ENCODE measurements at regions not wholly inside any gene's neighbourhood (a gene's known extent, or its start where the extent isn't known, plus 50 kb on each side); places are given as distances from the start of the nearest gene placed in this dataset.

DNA sequence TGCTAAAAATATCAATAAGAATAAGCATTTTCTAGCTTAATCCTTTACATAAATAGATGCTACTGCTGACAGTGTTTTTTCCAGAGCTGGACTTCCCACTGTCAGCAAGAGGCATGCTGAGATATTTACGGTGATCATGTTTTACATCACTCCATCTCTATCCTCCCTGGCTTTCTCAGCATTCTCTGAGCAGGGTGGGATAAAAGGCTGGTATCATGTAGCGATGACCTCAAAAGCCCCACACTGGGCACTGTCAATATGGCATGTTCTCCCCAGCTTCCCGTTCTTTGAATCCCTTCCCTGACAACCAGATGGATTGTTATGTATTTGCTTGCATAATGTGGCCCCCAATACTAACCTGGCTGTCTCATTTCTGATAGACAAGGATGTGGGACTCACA, 83.2 kb upstream of the EPHA4 start:
- DNase-seq (ENCODE audit: low read depth in 1 of 2, low spot score in 1 of 2) = no peak
- Histone ChIP-seq H3K27me3 (ENCODE audit: insufficient read depth, poor library complexity, severe bottlenecking) (no peaks in the 10 kb centered on the region), H3K27ac (replicated peaks) (no peak overlapping the region), H3K4me3 (replicated peaks; ENCODE audit: insufficient read depth, low read length) (no peak overlapping the region)
- no peak for TF ChIP-seq GABPA (IDR thresholded peaks at IDR 0.05; ENCODE audit: low read depth)
- TF ChIP-seq SPI1 (IDR thresholded peaks at IDR 0.05; ENCODE audit: borderline replicate concordance, low read depth) = no peak
- TF ChIP-seq POLR2AphosphoS5 (IDR thresholded peaks at IDR 0.05; ENCODE audit: low read depth) = no peak
- TF ChIP-seq, protein P1, sequence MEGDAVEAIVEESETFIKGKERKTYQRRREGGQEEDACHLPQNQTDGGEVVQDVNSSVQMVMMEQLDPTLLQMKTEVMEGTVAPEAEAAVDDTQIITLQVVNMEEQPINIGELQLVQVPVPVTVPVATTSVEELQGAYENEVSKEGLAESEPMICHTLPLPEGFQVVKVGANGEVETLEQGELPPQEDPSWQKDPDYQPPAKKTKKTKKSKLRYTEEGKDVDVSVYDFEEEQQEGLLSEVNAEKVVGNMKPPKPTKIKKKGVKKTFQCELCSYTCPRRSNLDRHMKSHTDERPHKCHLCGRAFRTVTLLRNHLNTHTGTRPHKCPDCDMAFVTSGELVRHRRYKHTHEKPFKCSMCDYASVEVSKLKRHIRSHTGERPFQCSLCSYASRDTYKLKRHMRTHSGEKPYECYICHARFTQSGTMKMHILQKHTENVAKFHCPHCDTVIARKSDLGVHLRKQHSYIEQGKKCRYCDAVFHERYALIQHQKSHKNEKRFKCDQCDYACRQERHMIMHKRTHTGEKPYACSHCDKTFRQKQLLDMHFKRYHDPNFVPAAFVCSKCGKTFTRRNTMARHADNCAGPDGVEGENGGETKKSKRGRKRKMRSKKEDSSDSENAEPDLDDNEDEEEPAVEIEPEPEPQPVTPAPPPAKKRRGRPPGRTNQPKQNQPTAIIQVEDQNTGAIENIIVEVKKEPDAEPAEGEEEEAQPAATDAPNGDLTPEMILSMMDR (IDR thresholded peaks at IDR 0.05; ENCODE audit: insufficient read depth, low read length) = no peak
- TF ChIP-seq, protein P2, sequence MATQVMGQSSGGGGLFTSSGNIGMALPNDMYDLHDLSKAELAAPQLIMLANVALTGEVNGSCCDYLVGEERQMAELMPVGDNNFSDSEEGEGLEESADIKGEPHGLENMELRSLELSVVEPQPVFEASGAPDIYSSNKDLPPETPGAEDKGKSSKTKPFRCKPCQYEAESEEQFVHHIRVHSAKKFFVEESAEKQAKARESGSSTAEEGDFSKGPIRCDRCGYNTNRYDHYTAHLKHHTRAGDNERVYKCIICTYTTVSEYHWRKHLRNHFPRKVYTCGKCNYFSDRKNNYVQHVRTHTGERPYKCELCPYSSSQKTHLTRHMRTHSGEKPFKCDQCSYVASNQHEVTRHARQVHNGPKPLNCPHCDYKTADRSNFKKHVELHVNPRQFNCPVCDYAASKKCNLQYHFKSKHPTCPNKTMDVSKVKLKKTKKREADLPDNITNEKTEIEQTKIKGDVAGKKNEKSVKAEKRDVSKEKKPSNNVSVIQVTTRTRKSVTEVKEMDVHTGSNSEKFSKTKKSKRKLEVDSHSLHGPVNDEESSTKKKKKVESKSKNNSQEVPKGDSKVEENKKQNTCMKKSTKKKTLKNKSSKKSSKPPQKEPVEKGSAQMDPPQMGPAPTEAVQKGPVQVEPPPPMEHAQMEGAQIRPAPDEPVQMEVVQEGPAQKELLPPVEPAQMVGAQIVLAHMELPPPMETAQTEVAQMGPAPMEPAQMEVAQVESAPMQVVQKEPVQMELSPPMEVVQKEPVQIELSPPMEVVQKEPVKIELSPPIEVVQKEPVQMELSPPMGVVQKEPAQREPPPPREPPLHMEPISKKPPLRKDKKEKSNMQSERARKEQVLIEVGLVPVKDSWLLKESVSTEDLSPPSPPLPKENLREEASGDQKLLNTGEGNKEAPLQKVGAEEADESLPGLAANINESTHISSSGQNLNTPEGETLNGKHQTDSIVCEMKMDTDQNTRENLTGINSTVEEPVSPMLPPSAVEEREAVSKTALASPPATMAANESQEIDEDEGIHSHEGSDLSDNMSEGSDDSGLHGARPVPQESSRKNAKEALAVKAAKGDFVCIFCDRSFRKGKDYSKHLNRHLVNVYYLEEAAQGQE (IDR thresholded peaks at IDR 0.05; ENCODE audit: insufficient replicate concordance, low read depth) = no peak

DNA sequence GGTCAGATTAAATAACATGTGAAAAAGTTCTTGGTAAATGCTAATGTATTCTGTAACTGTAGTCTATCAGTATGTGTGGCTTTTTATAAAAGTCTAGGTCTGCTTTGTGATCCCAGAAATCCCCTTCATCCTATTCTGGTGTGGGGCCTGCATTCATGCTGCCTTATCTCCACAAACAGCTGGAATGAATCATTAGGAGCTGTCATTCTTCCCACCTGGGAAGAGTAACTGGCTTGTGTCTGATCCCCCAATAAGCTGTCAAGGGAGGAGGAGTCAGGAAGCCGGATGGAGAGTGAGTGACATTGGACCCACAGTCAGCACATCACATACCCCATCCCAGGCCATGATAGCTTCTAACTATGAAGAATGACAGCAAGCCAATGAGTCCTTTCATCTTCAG, 81.1 kb upstream of the EPHA4 start:
- TF ChIP-seq POLR2AphosphoS5 (IDR thresholded peaks at IDR 0.05; ENCODE audit: low read depth) = no peak
- no peak for TF ChIP-seq GABPA (IDR thresholded peaks at IDR 0.05; ENCODE audit: low read depth)
- TF ChIP-seq, protein P1 (IDR thresholded peaks at IDR 0.05; ENCODE audit: insufficient read depth, low read length) = no peak
- no peak for TF ChIP-seq SPI1 (IDR thresholded peaks at IDR 0.05; ENCODE audit: borderline replicate concordance, low read depth)
- TF ChIP-seq, protein P2 (IDR thresholded peaks at IDR 0.05; ENCODE audit: insufficient replicate concordance, low read depth) = no peak
- DNase-seq (ENCODE audit: low read depth in 1 of 2, low spot score in 1 of 2) = no peak
- Histone ChIP-seq H3K27ac (replicated peaks) (no peak overlapping the region), H3K27me3 (ENCODE audit: insufficient read depth, poor library complexity, severe bottlenecking) (no peaks in the 10 kb centered on the region), H3K4me3 (replicated peaks; ENCODE audit: insufficient read depth, low read length) (no peak overlapping the region)

DNA sequence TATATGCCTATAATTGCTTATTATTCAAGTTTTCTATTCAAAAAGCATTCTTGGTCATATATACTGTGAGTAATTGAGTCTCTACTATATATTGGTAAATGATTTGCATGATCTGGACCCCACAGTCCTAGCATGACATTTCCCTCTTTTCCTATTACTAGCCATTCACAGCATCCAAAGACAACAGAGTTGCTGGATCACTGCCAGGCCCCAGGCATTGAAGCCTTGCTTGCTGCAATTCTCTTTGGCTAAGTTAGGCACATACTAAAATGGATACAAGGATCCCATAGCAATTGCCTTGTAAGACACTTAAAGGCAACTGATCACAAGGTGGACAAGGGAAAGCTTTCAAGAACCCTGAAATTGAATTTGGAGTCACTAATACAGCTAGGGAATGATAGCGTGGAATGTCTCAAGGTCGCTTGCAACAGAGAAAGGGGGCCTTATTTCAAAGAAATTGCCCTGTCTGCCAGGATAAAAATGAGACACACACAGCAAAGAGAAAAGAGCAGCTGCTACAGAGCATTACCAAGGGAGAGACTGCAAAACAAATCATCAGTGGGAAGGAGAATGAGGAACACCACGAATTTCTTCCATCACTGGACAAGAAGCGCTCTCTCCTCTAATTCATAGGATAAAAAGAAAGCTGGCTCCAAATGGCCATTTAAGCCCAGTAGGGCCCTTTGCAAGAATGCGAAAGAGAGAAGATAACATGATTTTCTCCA, 77.1 kb upstream of the EPHA4 start:
- no peak for DNase-seq (ENCODE audit: low read depth in 1 of 2, low spot score in 1 of 2)
- Histone ChIP-seq H3K27ac (replicated peaks) (no peak overlapping the region), H3K27me3 (ENCODE audit: insufficient read depth, poor library complexity, severe bottlenecking) (no peaks in the 10 kb centered on the region), H3K4me3 (replicated peaks; ENCODE audit: insufficient read depth, low read length) (no peak overlapping the region)
- TF ChIP-seq, protein P1 (IDR thresholded peaks at IDR 0.05; ENCODE audit: insufficient read depth, low read length) = no peak
- no peak for TF ChIP-seq SPI1 (IDR thresholded peaks at IDR 0.05; ENCODE audit: borderline replicate concordance, low read depth)
- no peak for TF ChIP-seq GABPA (IDR thresholded peaks at IDR 0.05; ENCODE audit: low read depth)
- TF ChIP-seq POLR2AphosphoS5 (IDR thresholded peaks at IDR 0.05; ENCODE audit: low read depth) = no peak
- TF ChIP-seq, protein P2 (IDR thresholded peaks at IDR 0.05; ENCODE audit: insufficient replicate concordance, low read depth) = no peak
